KMS-11 (cell line): ENCODE measurements at regions not wholly inside any gene's neighbourhood (a gene's known extent, or its start where the extent isn't known, plus 50 kb on each side); places are given as distances from the start of the nearest gene placed in this dataset.
"Not testable (repeated sequence)": the region's sequence is repeated elsewhere in the genome, so short reads cannot be mapped to it uniquely, and the experiment has no call there.

Experiments
- H2AFZ ChIP-seq: fragments of 200-600 bp; sonication (generic); 2 replicates; pipeline ENCODE4 v1.6.1; 2016; ENCODE audit warnings: antibody characterized with exemption, mixed run types, low read depth
- H3K27ac ChIP-seq: fragments of 200-600 bp; sonication (generic); 2 replicates; pipeline ENCODE4 v1.6.1; 2016; ENCODE audit warnings: mild to moderate bottlenecking, mixed run types
- H3K27me3 ChIP-seq: fragments of 200-600 bp; sonication (generic); 2 replicates; pipeline ENCODE4 v1.6.1; 2017; ENCODE audit warnings: mild to moderate bottlenecking, low read depth, mixed run types, moderate library complexity; ENCODE audit not compliant: insufficient read depth
- H3K36me3 ChIP-seq: fragments of 200-600 bp; sonication (generic); 2 replicates; pipeline ENCODE4 v1.6.1; 2017; ENCODE audit warnings: mild to moderate bottlenecking, mixed run types; ENCODE audit not compliant: insufficient read depth
- H3K4me1 ChIP-seq: fragments of 200-600 bp; sonication (generic); 2 replicates; pipeline ENCODE4 v1.6.1; 2016; ENCODE audit warnings: mild to moderate bottlenecking, low read depth, mixed run types; ENCODE audit not compliant: poor library complexity, severe bottlenecking
- H3K4me2 ChIP-seq: fragments of 200-600 bp; sonication (generic); 2 replicates; pipeline ENCODE4 v1.7.0; 2016; ENCODE audit warnings: mild to moderate bottlenecking, mixed run types
- H3K4me3 ChIP-seq: fragments of 200-600 bp; sonication (generic); IDR thresholded peaks from 2 replicates; pipeline ENCODE4 v1.6.1; 2017; ENCODE audit warnings: low read depth, low read length, mixed read lengths; ENCODE audit not compliant: insufficient read depth
- H3K79me2 ChIP-seq: fragments of 200-600 bp; sonication (generic); 2 replicates; pipeline ENCODE4 v1.6.1; 2016; ENCODE audit warnings: low read depth, mixed run types; ENCODE audit not compliant: insufficient read depth
- H3K9ac ChIP-seq: fragments of 200-600 bp; sonication (generic); 2 replicates; pipeline ENCODE4 v1.6.1; 2016; ENCODE audit warnings: mild to moderate bottlenecking, mixed run types
- H4K20me1 ChIP-seq: fragments of 200-600 bp; sonication (generic); 2 replicates; pipeline ENCODE4 v1.6.1; 2016; ENCODE audit warnings: mild to moderate bottlenecking, mixed run types; ENCODE audit not compliant: insufficient read depth
- TF ChIP-seq, protein P1 (sequence below): fragments of 200-600 bp; sonication (generic); conservative IDR thresholded peaks from 2 replicates; pipeline ENCODE4 v1.6.1; 2017; ENCODE audit warnings: low read depth, mild to moderate bottlenecking, antibody characterized with exemption, low read length, moderate library complexity, mixed read lengths

DNA sequence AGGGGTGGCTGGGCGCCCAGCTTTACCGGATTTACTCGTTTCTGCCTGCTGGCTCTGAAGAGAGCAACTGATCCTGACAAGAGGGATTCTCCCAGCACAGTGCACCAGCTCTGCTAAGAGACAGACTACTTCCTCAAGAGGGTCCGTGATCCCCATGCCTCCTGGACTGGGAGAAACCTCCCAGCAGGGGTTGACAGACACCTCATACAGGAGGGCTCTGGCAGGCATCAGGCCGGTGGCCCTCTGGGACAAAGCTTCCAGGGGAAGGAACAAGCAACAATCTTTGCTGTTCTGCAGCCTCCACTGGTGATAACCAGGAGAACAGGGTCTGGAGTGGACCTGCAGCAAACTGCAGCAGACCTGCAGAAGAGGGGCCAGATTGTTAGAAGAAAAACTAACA is 1192.5 kb upstream of the PRR20A start:
- TF ChIP-seq, protein P1, sequence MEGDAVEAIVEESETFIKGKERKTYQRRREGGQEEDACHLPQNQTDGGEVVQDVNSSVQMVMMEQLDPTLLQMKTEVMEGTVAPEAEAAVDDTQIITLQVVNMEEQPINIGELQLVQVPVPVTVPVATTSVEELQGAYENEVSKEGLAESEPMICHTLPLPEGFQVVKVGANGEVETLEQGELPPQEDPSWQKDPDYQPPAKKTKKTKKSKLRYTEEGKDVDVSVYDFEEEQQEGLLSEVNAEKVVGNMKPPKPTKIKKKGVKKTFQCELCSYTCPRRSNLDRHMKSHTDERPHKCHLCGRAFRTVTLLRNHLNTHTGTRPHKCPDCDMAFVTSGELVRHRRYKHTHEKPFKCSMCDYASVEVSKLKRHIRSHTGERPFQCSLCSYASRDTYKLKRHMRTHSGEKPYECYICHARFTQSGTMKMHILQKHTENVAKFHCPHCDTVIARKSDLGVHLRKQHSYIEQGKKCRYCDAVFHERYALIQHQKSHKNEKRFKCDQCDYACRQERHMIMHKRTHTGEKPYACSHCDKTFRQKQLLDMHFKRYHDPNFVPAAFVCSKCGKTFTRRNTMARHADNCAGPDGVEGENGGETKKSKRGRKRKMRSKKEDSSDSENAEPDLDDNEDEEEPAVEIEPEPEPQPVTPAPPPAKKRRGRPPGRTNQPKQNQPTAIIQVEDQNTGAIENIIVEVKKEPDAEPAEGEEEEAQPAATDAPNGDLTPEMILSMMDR = no peak
- Histone ChIP-seq H3K36me3 (no peaks in the 10 kb centered on the region), H3K4me2 (no peak overlapping the region), H3K79me2 (no peaks in the 10 kb centered on the region), H3K4me3 (no peak overlapping the region), H3K27me3 (no peaks in the 10 kb centered on the region), H4K20me1 (no peaks in the 10 kb centered on the region), H3K9ac (no peak overlapping the region), H2AFZ (no peak overlapping the region), H3K27ac (no peak overlapping the region), H3K4me1 (no peaks in the 10 kb centered on the region)

DNA sequence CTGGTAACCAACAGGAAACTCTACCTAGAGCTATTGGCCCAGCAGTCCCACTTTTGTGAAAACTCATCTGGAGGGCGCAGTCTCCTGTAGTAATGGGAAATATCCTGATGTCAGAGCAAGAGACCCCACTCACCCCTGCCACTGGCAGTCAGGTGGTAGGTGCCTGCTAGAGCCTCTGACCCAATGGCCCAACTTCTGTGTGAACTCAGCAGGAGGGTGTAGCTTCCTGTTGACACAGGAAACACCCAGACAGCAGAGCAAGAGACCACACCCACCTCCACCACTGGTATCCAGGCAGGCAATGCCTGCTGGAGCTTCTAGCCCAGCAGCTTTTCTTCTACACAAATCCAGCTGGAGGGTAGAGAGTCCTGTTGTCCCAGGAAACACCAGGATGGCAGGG is 1176.8 kb upstream of the PRR20A start:
- H3K36me3 ChIP-seq = no peaks in the 10 kb centered on the region
- no peaks in the 10 kb centered on the region for H4K20me1 ChIP-seq
- no peak overlapping the region for H2AFZ ChIP-seq
- H3K27me3 ChIP-seq = no peaks in the 10 kb centered on the region
- no peak overlapping the region for H3K4me3 ChIP-seq
- TF ChIP-seq, protein P1 = no peak
- H3K4me2 ChIP-seq = no peak overlapping the region
- no peak overlapping the region for H3K27ac ChIP-seq
- H3K4me1 ChIP-seq = no peaks in the 10 kb centered on the region
- H3K9ac ChIP-seq = no peak overlapping the region
- H3K79me2 ChIP-seq = no peaks in the 10 kb centered on the region

DNA sequence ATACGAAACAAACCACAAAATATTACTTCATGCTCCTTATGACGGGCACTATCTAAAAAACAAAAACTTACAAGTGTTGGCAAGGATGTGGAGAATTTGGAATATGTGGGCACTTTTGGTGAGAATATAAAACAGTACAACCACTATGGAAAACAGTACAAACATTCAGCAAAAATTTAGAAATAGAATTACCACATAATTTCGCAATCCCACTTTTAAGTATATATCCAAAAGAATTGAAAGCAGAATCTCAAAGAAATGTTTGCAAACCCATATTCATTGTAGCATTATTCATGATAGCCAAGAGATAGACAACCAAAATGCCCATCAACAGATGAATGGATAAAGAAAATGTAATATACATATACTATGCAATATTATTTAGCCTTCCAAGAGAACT is 1173.7 kb upstream of the PRR20A start:
- TF ChIP-seq, protein P1 = no peak
- Histone ChIP-seq H3K27me3 (no peaks in the 10 kb centered on the region), H4K20me1 (no peaks in the 10 kb centered on the region), H2AFZ (no peak overlapping the region), H3K4me3 (no peak overlapping the region), H3K79me2 (no peaks in the 10 kb centered on the region), H3K9ac (no peak overlapping the region), H3K27ac (no peak overlapping the region), H3K36me3 (no peaks in the 10 kb centered on the region), H3K4me2 (no peak overlapping the region), H3K4me1 (no peaks in the 10 kb centered on the region)

DNA sequence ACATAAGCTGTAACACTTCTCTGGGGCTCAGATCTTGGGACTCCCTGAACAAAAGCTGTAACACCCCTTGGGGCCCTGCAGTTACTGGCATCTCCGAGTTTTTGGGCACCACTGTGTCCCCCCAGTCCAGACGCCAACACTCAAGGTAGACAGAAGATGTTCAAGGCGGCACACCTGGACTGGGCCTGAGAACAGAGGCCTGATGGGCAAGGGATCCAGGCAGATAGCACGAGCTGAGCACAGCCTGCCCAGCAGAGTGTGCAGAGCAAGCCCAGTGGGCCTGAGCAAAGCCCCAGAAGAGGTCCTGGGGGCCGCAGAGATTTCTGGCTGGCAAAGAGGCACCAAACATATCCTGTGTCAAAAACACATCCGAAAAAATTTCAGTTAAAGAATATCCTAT is 1163.3 kb upstream of the PRR20A start:
- Histone ChIP-seq H3K4me1 (no peaks in the 10 kb centered on the region), H3K9ac (no peak overlapping the region), H2AFZ (no peak overlapping the region), H3K79me2 (no peaks in the 10 kb centered on the region), H3K27me3 (no peaks in the 10 kb centered on the region), H3K36me3 (no peaks in the 10 kb centered on the region), H4K20me1 (no peaks in the 10 kb centered on the region), H3K4me2 (no peak overlapping the region), H3K27ac (no peak overlapping the region), H3K4me3 (no peak overlapping the region)
- TF ChIP-seq, protein P1 = no peak

DNA sequence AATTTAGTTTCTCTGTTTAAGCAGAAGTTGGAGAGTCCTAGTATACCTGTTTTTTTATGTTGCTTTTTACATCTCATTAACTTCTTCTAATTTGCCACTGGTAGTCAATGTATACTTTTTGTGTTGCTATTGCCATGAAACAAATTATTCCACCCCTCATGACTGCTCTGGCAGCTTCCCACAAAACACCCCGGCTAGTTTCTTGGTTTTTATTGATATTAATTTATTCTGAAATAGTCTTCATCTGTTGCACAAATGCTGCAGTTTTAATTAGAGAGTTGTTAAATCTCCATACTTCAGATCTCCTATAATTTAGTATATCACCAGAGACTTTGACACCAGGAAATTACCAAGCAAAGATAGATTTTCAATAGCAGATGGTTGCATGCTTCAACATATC is 1159.3 kb upstream of the PRR20A start:
- Histone ChIP-seq H3K27ac (no peak overlapping the region), H3K36me3 (no peaks in the 10 kb centered on the region)

DNA sequence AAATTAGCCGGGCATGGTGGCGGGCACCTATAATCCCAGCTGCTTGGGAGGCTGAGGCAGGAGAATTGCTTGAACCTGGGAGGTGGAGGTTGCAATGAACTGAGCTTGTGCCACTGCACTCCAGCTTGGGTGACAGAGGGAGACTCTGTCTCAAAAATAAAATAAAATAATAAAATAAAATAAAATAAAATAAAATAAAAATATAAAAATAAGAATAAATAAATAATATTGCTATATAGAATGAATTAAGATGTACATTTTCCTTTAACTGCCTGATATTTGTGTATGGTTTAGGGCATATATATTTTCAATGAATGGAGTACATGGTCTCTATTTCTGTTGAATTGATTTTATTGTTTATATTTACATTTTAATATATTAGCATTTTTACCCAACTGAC is 1156.7 kb upstream of the PRR20A start:
- not testable (repeated sequence) for H3K4me3 ChIP-seq, H4K20me1 ChIP-seq, H3K4me1 ChIP-seq, H3K79me2 ChIP-seq, H3K27ac ChIP-seq, H3K27me3 ChIP-seq, H3K4me2 ChIP-seq, H3K36me3 ChIP-seq, H2AFZ ChIP-seq, H3K9ac ChIP-seq

More for the DNA sequence above, 1159.3 kb upstream of the PRR20A start:
- H3K79me2 ChIP-seq = no peaks in the 10 kb centered on the region
- H3K4me2 ChIP-seq = no peak overlapping the region
- no peak overlapping the region for H3K4me3 ChIP-seq
- no peaks in the 10 kb centered on the region for H4K20me1 ChIP-seq
- H2AFZ ChIP-seq = no peak overlapping the region
- no peak overlapping the region for H3K9ac ChIP-seq
- no peaks in the 10 kb centered on the region for H3K4me1 ChIP-seq
- TF ChIP-seq, protein P1 = no peak
- no peaks in the 10 kb centered on the region for H3K27me3 ChIP-seq
